ENCODE measurements at regions not wholly inside any gene's neighbourhood (a gene's known extent, or its start where the extent isn't known, plus 50 kb on each side); places are given as distances from the start of the nearest gene placed in this dataset.
"Not testable (repeated sequence)": the region's sequence is repeated elsewhere in the genome, so short reads cannot be mapped to it uniquely, and the experiment has no call there.

DNA sequence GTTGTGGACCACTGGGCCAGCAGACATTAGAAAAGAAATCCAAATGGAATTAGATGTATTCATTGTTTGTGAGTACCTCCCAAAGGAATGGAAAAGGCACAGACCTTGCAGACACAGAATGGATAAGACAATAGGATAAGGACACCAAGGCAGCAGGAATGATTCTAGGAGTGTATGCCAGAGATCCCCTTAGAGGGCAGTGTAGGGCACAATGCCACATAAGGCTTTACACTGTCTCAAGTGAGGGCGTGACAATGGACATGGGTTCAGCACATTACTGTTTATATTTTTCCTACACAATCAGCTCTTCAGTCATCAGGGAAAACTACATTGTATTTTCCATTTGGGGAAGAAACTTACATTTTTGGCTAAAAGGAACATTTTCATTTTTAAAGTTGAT is 250.9 kb downstream of the PTH2R start:
- Histone ChIP-seq H3K36me3 (ENCODE audit: control insufficient read depth in 2 of 2, insufficient read depth in 2 of 2, low read length in 1 of 2) (no peaks in the 10 kb centered on the region), H3K27ac (ENCODE audit: low read depth in 1 of 2, low read length in 1 of 2) (no peak overlapping the region), H3K4me3 (ENCODE audit: low read length in 2 of 2) (no peak overlapping the region), H3K4me1 (ENCODE audit: control insufficient read depth in 2 of 2, insufficient read depth in 2 of 2, low read length in 2 of 2) (no peaks in the 10 kb centered on the region), H3K27me3 (ENCODE audit: control insufficient read depth in 2 of 2, insufficient read depth in 1 of 2, low read length in 1 of 2) (no peaks in the 10 kb centered on the region), H3K9me3 (ENCODE audit: control insufficient read depth in 2 of 2, insufficient read depth in 1 of 2, low read length in 1 of 2) (no peaks in the 10 kb centered on the region)
- 95% methylated on average over 1 of the region's 1 CpG for WGBS
- no peak for DNase-seq (ENCODE audit: low read depth in 6 of 9, low spot score in 9 of 9)

DNA sequence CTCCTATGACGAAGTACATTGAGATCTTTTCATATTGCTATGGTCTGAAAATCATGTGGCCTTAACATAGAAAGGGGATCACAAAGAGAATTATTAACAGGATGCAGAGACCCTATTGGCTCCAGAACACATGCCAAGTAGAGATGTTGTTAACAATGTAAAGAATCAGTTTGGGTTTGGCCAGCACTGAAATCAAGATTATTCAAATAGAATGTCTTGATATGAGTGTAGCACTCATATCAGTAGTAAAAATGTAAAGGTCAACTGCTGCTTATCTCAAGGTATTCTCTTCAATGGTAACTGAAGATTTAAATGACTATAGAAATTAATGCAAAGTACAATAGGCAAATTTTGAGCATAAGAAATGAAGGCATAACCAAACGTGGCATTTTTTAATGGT is 262.8 kb downstream of the PTH2R start:
- 90% methylated on average over 2 of the region's 2 CpGs for WGBS
- Histone ChIP-seq H3K4me1 (ENCODE audit: control insufficient read depth in 2 of 2, insufficient read depth in 2 of 2, low read length in 2 of 2) (no peaks in the 10 kb centered on the region), H3K9me3 (ENCODE audit: control insufficient read depth in 2 of 2, insufficient read depth in 1 of 2, low read length in 1 of 2) (no peaks in the 10 kb centered on the region), H3K4me3 (ENCODE audit: low read length in 2 of 2) (no peak overlapping the region), H3K27me3 (ENCODE audit: control insufficient read depth in 2 of 2, insufficient read depth in 1 of 2, low read length in 1 of 2) (no peaks in the 10 kb centered on the region), H3K36me3 (ENCODE audit: control insufficient read depth in 2 of 2, insufficient read depth in 2 of 2, low read length in 1 of 2) (no peaks in the 10 kb centered on the region), H3K27ac (ENCODE audit: low read depth in 1 of 2, low read length in 1 of 2) (no peak overlapping the region)
- no peak for DNase-seq (ENCODE audit: low read depth in 6 of 9, low spot score in 9 of 9)

DNA sequence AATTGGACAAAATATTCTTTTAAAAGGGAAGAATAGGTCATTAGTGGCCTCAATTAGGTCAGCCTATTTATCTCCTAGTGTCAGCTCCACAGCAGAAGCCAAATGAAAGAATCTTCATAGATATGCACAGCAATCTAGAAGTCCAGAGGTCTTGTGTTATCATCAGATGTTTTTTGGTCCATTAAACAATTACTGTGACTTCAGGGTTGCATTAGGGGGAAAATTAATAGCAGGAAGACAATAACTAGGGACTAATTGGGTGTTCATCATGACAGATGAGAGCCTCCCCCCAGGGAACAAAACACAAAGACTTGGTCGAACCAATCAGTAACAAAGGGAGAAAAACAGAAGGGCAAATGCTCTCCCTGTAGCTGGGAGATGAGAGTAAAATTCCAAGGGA is 264.7 kb downstream of the PTH2R start:
- Histone ChIP-seq H3K27me3 (ENCODE audit: control insufficient read depth in 2 of 2, insufficient read depth in 1 of 2, low read length in 1 of 2) (no peaks in the 10 kb centered on the region), H3K27ac (ENCODE audit: low read depth in 1 of 2, low read length in 1 of 2) (no peak overlapping the region), H3K4me1 (ENCODE audit: control insufficient read depth in 2 of 2, insufficient read depth in 2 of 2, low read length in 2 of 2) (no peaks in the 10 kb centered on the region), H3K4me3 (ENCODE audit: low read length in 2 of 2) (no peak overlapping the region), H3K9me3 (ENCODE audit: control insufficient read depth in 2 of 2, insufficient read depth in 1 of 2, low read length in 1 of 2) (no peaks in the 10 kb centered on the region), H3K36me3 (ENCODE audit: control insufficient read depth in 2 of 2, insufficient read depth in 2 of 2, low read length in 1 of 2) (no peaks in the 10 kb centered on the region)
- DNase-seq (ENCODE audit: low read depth in 6 of 9, low spot score in 9 of 9) = no peak
- 11% methylated on average over 1 of the region's 1 CpG for WGBS

DNA sequence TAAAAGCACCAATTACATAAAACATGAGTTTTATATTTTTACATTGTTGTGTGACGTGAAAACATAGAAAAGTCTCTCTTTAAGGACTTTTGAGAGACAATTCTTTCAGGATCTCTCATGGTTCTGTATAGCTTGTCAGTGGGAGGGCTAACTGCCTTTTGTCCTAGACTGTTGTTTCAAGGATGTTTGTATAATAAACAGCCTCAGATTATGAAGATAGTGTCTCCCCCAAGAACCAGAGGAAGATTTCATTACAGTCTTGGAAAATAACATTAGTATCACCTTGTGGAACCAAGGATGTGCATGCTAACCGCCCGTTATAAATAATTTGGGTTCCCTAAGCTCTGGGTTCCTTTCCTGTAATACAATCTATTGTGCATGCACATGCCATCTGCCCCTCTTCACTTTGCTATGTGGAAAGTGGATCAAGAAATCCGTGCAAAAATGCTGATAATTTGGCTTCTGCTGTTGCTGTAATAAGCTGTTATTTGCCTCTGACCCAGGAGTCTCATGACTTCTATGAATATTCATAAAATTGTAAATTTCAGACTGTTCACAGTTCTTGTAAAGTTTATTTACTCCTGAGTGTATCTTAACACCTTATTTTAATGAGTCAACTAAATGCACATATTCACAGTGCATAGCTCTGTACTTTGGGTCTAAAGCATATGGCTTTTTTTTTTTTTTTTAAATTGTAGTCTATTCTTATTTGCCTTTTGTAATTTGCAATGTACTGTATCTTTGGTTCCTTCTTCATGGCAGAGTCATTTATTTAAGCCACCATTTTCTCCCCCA is 265.5 kb downstream of the PTH2R start:
- DNase-seq (ENCODE audit: low read depth in 6 of 9, low spot score in 9 of 9) = no peak
- no peak overlapping the region for H3K27ac ChIP-seq (ENCODE audit: low read depth in 1 of 2, low read length in 1 of 2)
- no peaks in the 10 kb centered on the region for H3K36me3 ChIP-seq (ENCODE audit: control insufficient read depth in 2 of 2, insufficient read depth in 2 of 2, low read length in 1 of 2)
- WGBS = 70% methylated on average over 4 of the region's 4 CpGs
- no peak overlapping the region for H3K4me3 ChIP-seq (ENCODE audit: low read length in 2 of 2)
- H3K27me3 ChIP-seq (ENCODE audit: control insufficient read depth in 2 of 2, insufficient read depth in 1 of 2, low read length in 1 of 2) = no peaks in the 10 kb centered on the region
- H3K9me3 ChIP-seq (ENCODE audit: control insufficient read depth in 2 of 2, insufficient read depth in 1 of 2, low read length in 1 of 2) = no peaks in the 10 kb centered on the region
- no peaks in the 10 kb centered on the region for H3K4me1 ChIP-seq (ENCODE audit: control insufficient read depth in 2 of 2, insufficient read depth in 2 of 2, low read length in 2 of 2)

DNA sequence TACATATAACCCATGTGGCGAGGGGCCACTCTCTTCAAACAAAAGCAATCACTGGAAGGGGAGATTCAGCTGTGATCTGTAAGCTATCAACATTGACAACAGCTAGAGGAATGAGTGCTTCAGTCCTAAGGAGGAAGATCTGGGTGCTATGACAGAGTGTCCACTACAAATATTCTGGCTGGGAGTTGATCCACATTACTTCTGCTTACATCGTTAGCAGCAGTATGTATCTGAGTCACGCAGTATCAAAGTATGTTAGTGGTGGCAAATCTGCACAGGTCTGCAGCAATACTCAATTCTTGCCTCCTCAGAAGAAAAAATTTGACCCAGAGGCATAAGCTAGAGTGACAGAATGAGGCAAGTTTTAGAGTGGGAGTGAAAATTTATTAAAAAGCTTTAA is 267.0 kb downstream of the PTH2R start:
- WGBS = 96% methylated on average over 3 of the region's 3 CpGs
- no peaks in the 10 kb centered on the region for H3K27me3 ChIP-seq (ENCODE audit: control insufficient read depth in 2 of 2, insufficient read depth in 1 of 2, low read length in 1 of 2)
- no peak for DNase-seq (ENCODE audit: low read depth in 6 of 9, low spot score in 9 of 9)

DNA sequence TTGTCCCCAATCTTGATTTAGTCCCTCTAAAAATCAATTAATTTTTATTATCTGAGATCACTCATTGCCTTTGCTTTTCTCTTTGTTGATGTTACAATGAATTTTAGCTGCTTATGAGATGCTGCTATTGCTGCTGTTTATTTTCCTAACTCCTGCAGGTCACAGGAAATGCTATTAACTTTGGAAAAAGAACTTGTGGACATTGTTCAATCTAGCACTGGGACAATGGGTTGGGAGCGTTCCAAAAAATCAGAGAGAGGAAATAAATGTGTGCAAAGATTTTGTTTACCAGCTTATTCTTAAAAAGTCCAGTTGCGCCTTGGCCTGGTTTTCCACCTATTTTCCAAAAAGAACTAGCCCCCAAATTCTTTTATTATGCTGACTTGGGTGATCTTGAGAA is 268.3 kb downstream of the PTH2R start:
- H3K4me1 ChIP-seq (ENCODE audit: control insufficient read depth in 2 of 2, insufficient read depth in 2 of 2, low read length in 2 of 2) = no peaks in the 10 kb centered on the region
- no peak for DNase-seq (ENCODE audit: low read depth in 6 of 9, low spot score in 9 of 9)
- WGBS = 64% methylated on average over 2 of the region's 2 CpGs

More for the DNA sequence above, 267.0 kb downstream of the PTH2R start:
- no peak overlapping the region for H3K27ac ChIP-seq (ENCODE audit: low read depth in 1 of 2, low read length in 1 of 2)
- H3K9me3 ChIP-seq (ENCODE audit: control insufficient read depth in 2 of 2, insufficient read depth in 1 of 2, low read length in 1 of 2) = no peaks in the 10 kb centered on the region
- H3K4me3 ChIP-seq (ENCODE audit: low read length in 2 of 2) = no peak overlapping the region
- no peaks in the 10 kb centered on the region for H3K36me3 ChIP-seq (ENCODE audit: control insufficient read depth in 2 of 2, insufficient read depth in 2 of 2, low read length in 1 of 2)
- H3K4me1 ChIP-seq (ENCODE audit: control insufficient read depth in 2 of 2, insufficient read depth in 2 of 2, low read length in 2 of 2) = no peaks in the 10 kb centered on the region

DNA sequence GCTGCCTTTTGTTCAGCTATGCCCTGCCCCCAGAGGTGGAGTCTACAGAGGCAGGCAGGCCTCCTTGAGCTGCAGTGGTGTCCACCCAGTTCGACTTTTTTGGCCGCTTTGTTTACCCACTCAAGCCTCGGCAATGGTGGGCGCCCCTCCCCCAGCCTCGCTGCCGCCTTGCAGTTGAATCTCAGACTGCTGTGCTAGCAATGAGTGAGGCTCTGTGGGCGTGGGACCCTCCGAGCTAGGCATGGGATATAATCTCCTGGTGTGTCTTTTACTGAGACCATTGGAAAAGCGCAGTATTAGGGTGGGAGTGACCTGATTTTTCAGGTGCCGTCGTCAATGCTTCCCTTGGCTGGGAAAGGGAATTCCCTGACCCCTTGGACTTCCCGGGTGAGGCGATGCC is 279.3 kb downstream of the PTH2R start:
- not testable (repeated sequence) for H3K27me3 ChIP-seq (ENCODE audit: control insufficient read depth in 2 of 2, insufficient read depth in 1 of 2, low read length in 1 of 2); H3K9me3 ChIP-seq (ENCODE audit: control insufficient read depth in 2 of 2, insufficient read depth in 1 of 2, low read length in 1 of 2); H3K4me3 ChIP-seq (ENCODE audit: low read length in 2 of 2); H3K36me3 ChIP-seq (ENCODE audit: control insufficient read depth in 2 of 2, insufficient read depth in 2 of 2, low read length in 1 of 2); DNase-seq (ENCODE audit: low read depth in 6 of 9, low spot score in 9 of 9); H3K27ac ChIP-seq (ENCODE audit: low read depth in 1 of 2, low read length in 1 of 2); H3K4me1 ChIP-seq (ENCODE audit: control insufficient read depth in 2 of 2, insufficient read depth in 2 of 2, low read length in 2 of 2)
- WGBS = 96% methylated on average over 13 of the region's 13 CpGs

More for the DNA sequence above, 268.3 kb downstream of the PTH2R start:
- no peaks in the 10 kb centered on the region for H3K27me3 ChIP-seq (ENCODE audit: control insufficient read depth in 2 of 2, insufficient read depth in 1 of 2, low read length in 1 of 2)
- H3K36me3 ChIP-seq (ENCODE audit: control insufficient read depth in 2 of 2, insufficient read depth in 2 of 2, low read length in 1 of 2) = no peaks in the 10 kb centered on the region
- no peak overlapping the region for H3K27ac ChIP-seq (ENCODE audit: low read depth in 1 of 2, low read length in 1 of 2)
- H3K9me3 ChIP-seq (ENCODE audit: control insufficient read depth in 2 of 2, insufficient read depth in 1 of 2, low read length in 1 of 2) = no peaks in the 10 kb centered on the region
- no peak overlapping the region for H3K4me3 ChIP-seq (ENCODE audit: low read length in 2 of 2)

DNA sequence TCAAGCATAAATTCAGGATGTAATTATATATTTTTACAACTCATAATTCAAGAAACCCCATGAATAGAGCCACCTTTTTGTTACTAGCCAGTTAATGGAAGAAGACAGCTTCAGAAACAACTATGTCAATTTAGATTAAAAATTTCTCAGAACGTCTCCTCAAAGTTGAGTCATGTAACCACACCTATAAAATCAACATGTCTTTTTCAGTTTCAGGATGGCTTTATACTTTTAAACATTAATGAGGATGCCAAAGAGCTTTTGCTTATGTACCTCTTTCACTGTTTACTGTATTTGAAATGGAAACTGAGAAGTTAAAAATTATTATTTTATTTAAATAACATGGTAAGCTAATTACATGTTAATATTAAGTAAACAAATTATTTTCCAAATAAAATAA is 280.1 kb downstream of the PTH2R start:
- H3K4me1 ChIP-seq (ENCODE audit: control insufficient read depth in 2 of 2, insufficient read depth in 2 of 2, low read length in 2 of 2) = no peaks in the 10 kb centered on the region
- no peak for DNase-seq (ENCODE audit: low read depth in 6 of 9, low spot score in 9 of 9)
- H3K27me3 ChIP-seq (ENCODE audit: control insufficient read depth in 2 of 2, insufficient read depth in 1 of 2, low read length in 1 of 2) = no peaks in the 10 kb centered on the region
- H3K27ac ChIP-seq (ENCODE audit: low read depth in 1 of 2, low read length in 1 of 2) = no peak overlapping the region
- H3K36me3 ChIP-seq (ENCODE audit: control insufficient read depth in 2 of 2, insufficient read depth in 2 of 2, low read length in 1 of 2) = no peaks in the 10 kb centered on the region
- H3K9me3 ChIP-seq (ENCODE audit: control insufficient read depth in 2 of 2, insufficient read depth in 1 of 2, low read length in 1 of 2) = peaks cover 0 to 6% of the 10 kb centered on the region in 2 donors
- no peak overlapping the region for H3K4me3 ChIP-seq (ENCODE audit: low read length in 2 of 2)
- 91% methylated on average over 1 of the region's 1 CpG for WGBS

DNA sequence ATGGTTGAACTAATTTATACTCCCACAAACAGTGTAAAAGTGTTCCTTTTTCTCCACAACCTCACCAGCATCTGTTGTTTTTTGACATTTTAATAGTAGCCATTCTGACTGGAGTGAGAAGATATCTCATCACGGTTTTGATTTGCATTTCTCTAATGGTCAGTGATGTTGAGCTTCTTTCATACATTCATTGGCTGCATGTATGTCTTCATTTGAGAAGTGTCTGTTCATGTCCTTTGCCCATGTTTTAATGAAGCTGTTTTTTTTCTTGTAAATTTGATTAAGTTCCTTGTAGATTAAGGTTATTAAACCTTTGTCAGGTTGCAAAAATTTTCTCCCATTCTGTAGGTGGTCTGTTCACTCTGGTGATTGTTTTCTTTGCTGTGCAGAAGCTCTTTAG is 281.1 kb downstream of the PTH2R start:
- not testable (repeated sequence) for H3K27me3 ChIP-seq (ENCODE audit: control insufficient read depth in 2 of 2, insufficient read depth in 1 of 2, low read length in 1 of 2); H3K36me3 ChIP-seq (ENCODE audit: control insufficient read depth in 2 of 2, insufficient read depth in 2 of 2, low read length in 1 of 2); H3K4me3 ChIP-seq (ENCODE audit: low read length in 2 of 2); H3K27ac ChIP-seq (ENCODE audit: low read depth in 1 of 2, low read length in 1 of 2); H3K4me1 ChIP-seq (ENCODE audit: control insufficient read depth in 2 of 2, insufficient read depth in 2 of 2, low read length in 2 of 2); DNase-seq (ENCODE audit: low read depth in 6 of 9, low spot score in 9 of 9); H3K9me3 ChIP-seq (ENCODE audit: control insufficient read depth in 2 of 2, insufficient read depth in 1 of 2, low read length in 1 of 2)
- 94% methylated on average over 1 of the region's 1 CpG for WGBS
